PFSK-1 (cell line): ENCODE measurements at regions not wholly inside any gene's neighbourhood (a gene's known extent, or its start where the extent isn't known, plus 50 kb on each side); places are given as distances from the start of the nearest gene placed in this dataset.

ENCODE experiments used
- FOXP2 ChIP-seq: optimal IDR thresholded peaks from 2 replicates; pipeline ENCODE3; 2011; ENCODE audit warnings: borderline replicate concordance, control low read depth, inconsistent platforms; ENCODE audit not compliant: insufficient read depth; ENCODE audit errors: extremely low read length, extremely low read depth
- POLR2AphosphoS5 ChIP-seq: IDR thresholded peaks from 2 replicates; pipeline ENCODE4 v1.6.1; 2012; ENCODE audit warnings: low read depth, mild to moderate bottlenecking, control low read depth, low read length, moderate library complexity
- REST ChIP-seq, 2 experiments: IDR thresholded peaks; 2 replicates each; pipeline versions ENCODE4 v1.6.1 to v1.8.0; 2011 to 2012; ENCODE audit warnings: low read depth in 2 of 2, low read length in 2 of 2, control low read depth in 1 of 2, inconsistent platforms in 1 of 2, mild to moderate bottlenecking in 1 of 2, moderate library complexity in 1 of 2; ENCODE audit not compliant: insufficient read depth in 1 of 2
- SIN3A ChIP-seq: IDR thresholded peaks from 2 replicates; pipeline ENCODE4 v1.6.1; 2012; ENCODE audit warnings: mild to moderate bottlenecking, low read length, moderate library complexity, borderline replicate concordance; ENCODE audit not compliant: insufficient read depth
- TAF1 ChIP-seq: IDR thresholded peaks from 2 replicates; pipeline ENCODE4 v1.6.1; 2012; ENCODE audit warnings: low read length, control low read depth, borderline replicate concordance; ENCODE audit not compliant: insufficient read depth

GRCh38 chr4:138097912-138098600 is 144.1 kb downstream of the SLC7A11 start:
- no peak for TF ChIP-seq FOXP2
- no peak for TF ChIP-seq TAF1
- TF ChIP-seq POLR2AphosphoS5, result no peak
- TF ChIP-seq SIN3A, result no peak

GRCh38 chr4:138096384-138097062 is 145.6 kb downstream of the SLC7A11 start:
- no peak for TF ChIP-seq TAF1
- no peak for TF ChIP-seq SIN3A
- TF ChIP-seq REST (IDR thresholded peaks at IDR 0.05; ENCODE audit: insufficient read depth in 1 of 2, low read depth in 2 of 2, low read length in 2 of 2), result no peak
- no peak for TF ChIP-seq FOXP2
- no peak for TF ChIP-seq POLR2AphosphoS5

- TF ChIP-seq TAF1, result no peak
- no peak for TF ChIP-seq REST (IDR thresholded peaks at IDR 0.05; ENCODE audit: insufficient read depth in 1 of 2, low read depth in 2 of 2, low read length in 2 of 2)
- no peak for TF ChIP-seq POLR2AphosphoS5
- no peak for TF ChIP-seq SIN3A
- TF ChIP-seq FOXP2, result no peak
Measured at GRCh38 chr4:138095378-138095777, 146.8 kb downstream of the SLC7A11 start.

- TF ChIP-seq SIN3A (no peak), FOXP2 (no peak), POLR2AphosphoS5 (no peak), TAF1 (no peak), REST (IDR thresholded peaks at IDR 0.05; ENCODE audit: insufficient read depth in 1 of 2, low read depth in 2 of 2, low read length in 2 of 2) (no peak)
Measured at GRCh38 chr4:138092060-138092459, 150.1 kb downstream of the SLC7A11 start.

- no peak for TF ChIP-seq TAF1
- no peak for TF ChIP-seq SIN3A
- no peak for TF ChIP-seq FOXP2
- no peak for TF ChIP-seq REST (IDR thresholded peaks at IDR 0.05; ENCODE audit: insufficient read depth in 1 of 2, low read depth in 2 of 2, low read length in 2 of 2)
- no peak for TF ChIP-seq POLR2AphosphoS5
Measured at GRCh38 chr4:138090918-138091676, 151.1 kb downstream of the SLC7A11 start.
